ENCODE measurements at regions not wholly inside any gene's neighbourhood (a gene's known extent, or its start where the extent isn't known, plus 50 kb on each side); places are given as distances from the start of the nearest gene placed in this dataset.

DNA sequence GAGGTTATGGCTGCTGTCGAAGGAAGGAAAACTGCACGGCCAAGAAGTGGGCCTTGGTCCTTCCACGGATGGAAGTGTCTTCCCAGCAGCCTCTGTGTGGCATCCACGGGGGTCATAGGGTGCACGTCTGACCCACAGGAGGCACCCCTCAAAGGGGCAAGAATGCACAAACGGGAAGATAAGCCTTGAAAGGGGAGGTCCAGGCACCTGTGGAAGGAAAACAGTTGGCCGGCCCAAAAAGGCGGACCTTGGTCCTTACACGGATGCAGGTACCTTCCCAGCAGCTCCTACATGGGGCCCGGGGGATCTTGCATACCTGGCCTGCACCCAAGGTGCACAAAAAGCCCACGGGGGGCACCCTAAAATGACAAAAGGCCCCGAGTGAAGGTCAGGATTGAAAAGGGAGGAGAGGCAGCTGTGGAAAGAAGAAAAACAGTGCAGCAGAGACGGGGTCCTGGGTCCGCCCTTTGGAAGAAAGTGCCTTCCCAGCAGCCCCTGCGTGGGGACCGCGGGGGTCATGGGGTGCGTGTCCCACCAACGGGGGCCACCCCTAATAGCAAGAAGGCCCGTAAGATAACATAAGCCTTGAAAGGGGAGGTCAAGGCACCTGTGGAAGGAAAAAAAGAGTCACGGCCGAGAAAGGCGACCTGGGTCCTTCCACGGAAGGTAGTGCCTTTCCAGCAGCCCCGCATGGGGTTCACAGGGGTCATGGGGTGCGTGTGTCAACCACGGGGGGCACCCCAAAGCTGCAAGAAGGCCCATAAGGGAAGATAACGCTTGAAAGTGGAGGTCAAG is 276.1 kb downstream of the ALG10 start:
- no peak for TF ChIP-seq EP300 (IDR thresholded peaks at IDR 0.05)
- TF ChIP-seq, protein P1, sequence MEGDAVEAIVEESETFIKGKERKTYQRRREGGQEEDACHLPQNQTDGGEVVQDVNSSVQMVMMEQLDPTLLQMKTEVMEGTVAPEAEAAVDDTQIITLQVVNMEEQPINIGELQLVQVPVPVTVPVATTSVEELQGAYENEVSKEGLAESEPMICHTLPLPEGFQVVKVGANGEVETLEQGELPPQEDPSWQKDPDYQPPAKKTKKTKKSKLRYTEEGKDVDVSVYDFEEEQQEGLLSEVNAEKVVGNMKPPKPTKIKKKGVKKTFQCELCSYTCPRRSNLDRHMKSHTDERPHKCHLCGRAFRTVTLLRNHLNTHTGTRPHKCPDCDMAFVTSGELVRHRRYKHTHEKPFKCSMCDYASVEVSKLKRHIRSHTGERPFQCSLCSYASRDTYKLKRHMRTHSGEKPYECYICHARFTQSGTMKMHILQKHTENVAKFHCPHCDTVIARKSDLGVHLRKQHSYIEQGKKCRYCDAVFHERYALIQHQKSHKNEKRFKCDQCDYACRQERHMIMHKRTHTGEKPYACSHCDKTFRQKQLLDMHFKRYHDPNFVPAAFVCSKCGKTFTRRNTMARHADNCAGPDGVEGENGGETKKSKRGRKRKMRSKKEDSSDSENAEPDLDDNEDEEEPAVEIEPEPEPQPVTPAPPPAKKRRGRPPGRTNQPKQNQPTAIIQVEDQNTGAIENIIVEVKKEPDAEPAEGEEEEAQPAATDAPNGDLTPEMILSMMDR (IDR thresholded peaks at IDR 0.05): no peak
- TF ChIP-seq POLR2A (IDR thresholded peaks at IDR 0.05): no peak
- H3K27ac ChIP-seq: no peak overlapping the region
- H3K36me3 ChIP-seq: no peaks in the 10 kb centered on the region
- 84% methylated on average over 28 of the region's 28 CpGs for WGBS, 2 donors
- no peak for DNase-seq (ENCODE audit: low spot score in 2 of 2)
- peaks cover 0 to 79% (median 0%) of the 10 kb centered on the region in 4 donors for H3K9me3 ChIP-seq
- H3K4me3 ChIP-seq: no peak overlapping the region
- H3K27me3 ChIP-seq: no peaks in the 10 kb centered on the region
- no peaks in the 10 kb centered on the region for H3K4me1 ChIP-seq

DNA sequence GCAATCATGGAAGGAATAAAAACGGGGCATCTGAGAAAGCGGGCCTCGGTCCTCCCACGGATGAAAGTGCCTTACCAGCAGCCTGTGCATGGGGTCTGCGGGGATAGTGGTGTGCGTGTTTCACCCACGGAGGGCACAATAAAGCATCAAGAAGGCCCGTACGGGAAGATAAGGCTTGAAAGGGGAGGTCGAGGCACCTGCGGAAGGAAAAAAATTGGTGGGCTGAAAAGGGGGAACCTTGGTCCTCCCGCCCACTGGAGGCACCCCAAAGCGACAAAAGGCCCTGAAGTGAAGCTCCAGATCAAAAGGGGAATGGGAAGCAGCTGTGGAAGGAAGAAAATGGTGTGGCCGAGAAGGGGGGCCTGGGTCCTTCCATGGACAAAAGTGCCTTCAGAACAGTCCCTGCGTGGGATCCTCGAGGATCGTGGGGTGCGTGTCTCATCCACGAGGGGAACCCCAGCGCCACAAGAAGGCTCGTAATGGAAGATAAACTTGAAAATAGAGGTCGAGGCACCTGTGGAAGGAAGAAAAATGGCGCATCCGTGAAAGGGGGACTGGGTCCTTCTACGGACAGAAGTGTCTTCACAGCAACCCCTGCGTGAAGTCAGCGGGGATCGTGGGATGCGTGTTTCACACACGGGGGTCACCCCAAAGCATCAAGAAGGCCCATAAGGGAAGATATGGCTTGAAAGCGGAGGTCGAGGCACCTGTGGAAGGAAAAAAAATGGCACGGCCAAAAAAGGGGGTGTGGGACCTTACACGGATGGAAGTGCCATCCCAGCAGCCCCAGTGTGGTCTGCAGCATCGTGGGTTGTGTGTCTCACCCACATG is 276.9 kb downstream of the ALG10 start:
- no peak for DNase-seq (ENCODE audit: low spot score in 2 of 2)
- Histone ChIP-seq H3K9me3 (peaks cover 0 to 82% (median 0%) of the 10 kb centered on the region in 4 donors), H3K36me3 (no peaks in the 10 kb centered on the region), H3K27me3 (no peaks in the 10 kb centered on the region), H3K4me3 (no peak overlapping the region), H3K4me1 (no peaks in the 10 kb centered on the region), H3K27ac (no peak overlapping the region)
- TF ChIP-seq EP300 (IDR thresholded peaks at IDR 0.05): no peak
- TF ChIP-seq, protein P1 (IDR thresholded peaks at IDR 0.05): no peak
- no peak for TF ChIP-seq POLR2A (IDR thresholded peaks at IDR 0.05)
- WGBS, 2 donors: 79% methylated on average over 35 of the region's 35 CpGs

DNA sequence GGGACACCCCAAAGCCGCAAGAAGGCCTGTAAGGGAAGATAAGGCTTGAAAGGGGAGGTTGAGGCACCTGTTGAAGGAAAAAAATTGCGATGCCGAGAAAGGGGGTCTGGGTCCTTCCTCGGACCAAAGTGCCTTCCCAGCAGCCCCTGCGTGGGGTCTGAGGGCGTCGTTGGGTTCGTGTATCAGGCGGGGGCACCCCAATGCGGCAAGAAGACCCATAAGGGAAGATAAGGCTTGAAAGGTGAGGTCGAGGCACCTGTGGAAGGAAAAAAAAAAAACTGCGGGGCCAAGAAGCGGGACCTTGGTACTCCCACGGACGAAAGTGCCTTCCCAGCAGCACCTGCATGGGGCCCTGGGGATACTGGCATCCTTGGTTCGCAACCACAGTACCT is 277.5 kb downstream of the ALG10 start:
- Histone ChIP-seq H3K9me3 (peaks cover 0 to 88% (median 0%) of the 10 kb centered on the region in 4 donors), H3K4me3 (no peak overlapping the region), H3K27me3 (no peaks in the 10 kb centered on the region), H3K27ac (no peak overlapping the region), H3K36me3 (no peaks in the 10 kb centered on the region), H3K4me1 (no peaks in the 10 kb centered on the region)
- DNase-seq (ENCODE audit: low spot score in 2 of 2): no peak
- WGBS, 2 donors: 71 to 79% methylated on average over 16 of the region's 16 CpGs
- TF ChIP-seq, protein P1 (IDR thresholded peaks at IDR 0.05): no peak
- TF ChIP-seq EP300 (IDR thresholded peaks at IDR 0.05): no peak

DNA sequence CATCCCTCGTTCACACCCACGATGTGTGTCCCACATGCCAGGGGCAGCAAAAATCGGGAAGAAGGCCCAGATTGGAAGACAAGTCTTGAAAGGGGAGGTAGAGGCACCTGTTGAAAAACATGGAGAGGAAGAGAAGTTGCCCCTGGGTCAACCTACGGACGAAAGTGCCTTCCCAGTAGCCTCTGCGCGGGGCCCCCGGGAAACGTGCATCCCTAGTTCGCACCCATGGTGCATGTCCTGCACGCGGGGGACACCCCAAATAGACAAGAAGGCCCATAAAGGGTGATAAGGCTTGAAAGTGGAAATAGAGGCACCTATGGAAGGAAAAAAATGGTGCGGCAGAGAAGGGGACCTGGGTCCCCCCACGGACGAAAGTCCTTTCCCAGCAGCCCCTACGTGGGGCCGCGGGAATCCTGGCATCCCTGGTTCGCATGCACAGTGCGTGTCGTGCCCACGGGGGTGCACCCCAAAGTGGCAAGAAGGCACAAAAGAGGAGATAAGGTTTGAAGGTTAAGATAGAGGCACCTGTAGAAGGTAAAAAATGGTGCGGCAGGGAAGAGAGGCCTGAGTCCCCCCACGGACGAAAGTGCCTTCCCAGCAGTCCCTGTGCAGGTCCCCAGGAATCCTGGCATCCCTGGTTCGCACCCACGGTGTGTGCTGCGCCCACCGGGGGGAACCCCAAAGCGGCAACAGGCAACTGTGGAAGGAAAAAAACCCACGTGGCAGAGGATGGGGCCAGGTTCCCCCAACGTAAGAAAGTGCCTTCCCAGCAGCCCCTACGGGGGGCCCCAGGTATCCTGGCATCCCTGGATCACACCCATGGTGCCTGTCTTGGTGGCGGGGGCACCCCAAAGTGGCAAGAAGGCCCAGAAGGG is 278.3 kb downstream of the ALG10 start:
- TF ChIP-seq POLR2A (IDR thresholded peaks at IDR 0.05): no peak
- no peaks in the 10 kb centered on the region for H3K36me3 ChIP-seq
- no peak for DNase-seq (ENCODE audit: low spot score in 2 of 2)
- no peak overlapping the region for H3K4me3 ChIP-seq
- H3K27ac ChIP-seq: no peak overlapping the region
- no peaks in the 10 kb centered on the region for H3K4me1 ChIP-seq
- no peaks in the 10 kb centered on the region for H3K27me3 ChIP-seq
- H3K9me3 ChIP-seq: peaks cover 0 to 93% (median 0%) of the 10 kb centered on the region in 4 donors
- 84 to 86% methylated on average over 34 of the region's 34 CpGs for WGBS, 2 donors
